B cell (primary cell): ENCODE measurements at regions not wholly inside any gene's neighbourhood (a gene's known extent, or its start where the extent isn't known, plus 50 kb on each side); places are given as distances from the start of the nearest gene placed in this dataset.

ENCODE experiments used
- EZH2 ChIP-seq: IDR thresholded peaks from 2 replicates; pipeline ENCODE4 v1.6.1; 2012; ENCODE audit warnings: borderline replicate concordance, low read depth, mild to moderate bottlenecking, moderate library complexity, low read length; ENCODE audit not compliant: insufficient read depth, poor library complexity, severe bottlenecking
- TF ChIP-seq, protein P1 (sequence below): fragments of 200-600 bp; IDR thresholded peaks from one replicate; pipeline ENCODE4 v1.8.0; 2022; ENCODE audit warnings: antibody characterized with exemption, mild to moderate bottlenecking

DNA sequence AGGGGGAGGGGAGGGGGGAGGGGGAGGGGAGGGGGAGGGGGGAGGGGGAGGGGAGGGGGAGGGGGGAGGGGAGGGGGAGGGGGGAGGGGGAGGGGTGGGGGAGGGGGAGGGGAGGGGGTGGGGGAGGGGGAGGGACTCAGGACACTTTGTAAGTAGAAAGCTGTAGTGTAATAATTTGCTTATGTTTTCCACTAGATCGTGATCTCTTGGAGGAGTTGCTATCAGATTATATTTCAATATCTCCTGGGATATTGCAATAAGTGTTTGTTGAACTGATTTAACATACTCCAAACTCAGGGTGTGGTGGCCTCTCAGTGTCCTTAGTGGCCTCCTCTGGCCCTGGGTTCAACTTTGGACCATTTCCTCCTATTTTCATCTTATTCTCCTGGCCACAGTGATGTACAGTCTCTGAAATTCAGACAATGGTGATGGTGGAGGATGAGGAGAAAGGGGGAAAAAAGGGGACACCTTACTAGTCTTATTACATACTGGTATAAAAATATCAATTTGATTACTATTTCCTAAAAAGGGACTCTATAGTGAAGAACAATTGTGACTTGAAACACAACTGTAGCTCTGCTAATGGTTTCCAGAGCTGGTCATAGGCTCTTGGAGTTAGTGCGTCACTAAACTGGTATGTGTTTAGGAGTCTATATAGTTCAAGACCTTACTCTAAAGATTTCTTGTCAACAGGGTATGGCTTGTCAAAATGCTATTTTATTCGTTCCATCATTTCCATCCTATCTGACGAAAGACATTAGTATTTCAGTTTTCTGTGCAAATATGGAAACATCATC, 89.6 kb downstream of the DDX1 start:
- TF ChIP-seq EZH2 = no peak
- TF ChIP-seq, protein P1, sequence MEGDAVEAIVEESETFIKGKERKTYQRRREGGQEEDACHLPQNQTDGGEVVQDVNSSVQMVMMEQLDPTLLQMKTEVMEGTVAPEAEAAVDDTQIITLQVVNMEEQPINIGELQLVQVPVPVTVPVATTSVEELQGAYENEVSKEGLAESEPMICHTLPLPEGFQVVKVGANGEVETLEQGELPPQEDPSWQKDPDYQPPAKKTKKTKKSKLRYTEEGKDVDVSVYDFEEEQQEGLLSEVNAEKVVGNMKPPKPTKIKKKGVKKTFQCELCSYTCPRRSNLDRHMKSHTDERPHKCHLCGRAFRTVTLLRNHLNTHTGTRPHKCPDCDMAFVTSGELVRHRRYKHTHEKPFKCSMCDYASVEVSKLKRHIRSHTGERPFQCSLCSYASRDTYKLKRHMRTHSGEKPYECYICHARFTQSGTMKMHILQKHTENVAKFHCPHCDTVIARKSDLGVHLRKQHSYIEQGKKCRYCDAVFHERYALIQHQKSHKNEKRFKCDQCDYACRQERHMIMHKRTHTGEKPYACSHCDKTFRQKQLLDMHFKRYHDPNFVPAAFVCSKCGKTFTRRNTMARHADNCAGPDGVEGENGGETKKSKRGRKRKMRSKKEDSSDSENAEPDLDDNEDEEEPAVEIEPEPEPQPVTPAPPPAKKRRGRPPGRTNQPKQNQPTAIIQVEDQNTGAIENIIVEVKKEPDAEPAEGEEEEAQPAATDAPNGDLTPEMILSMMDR = no peak
